ENCODE measurements at regions not wholly inside any gene's neighbourhood (a gene's known extent, or its start where the extent isn't known, plus 50 kb on each side); places are given as distances from the start of the nearest gene placed in this dataset.
"Not testable (repeated sequence)": the region's sequence is repeated elsewhere in the genome, so short reads cannot be mapped to it uniquely, and the experiment has no call there.

DNA sequence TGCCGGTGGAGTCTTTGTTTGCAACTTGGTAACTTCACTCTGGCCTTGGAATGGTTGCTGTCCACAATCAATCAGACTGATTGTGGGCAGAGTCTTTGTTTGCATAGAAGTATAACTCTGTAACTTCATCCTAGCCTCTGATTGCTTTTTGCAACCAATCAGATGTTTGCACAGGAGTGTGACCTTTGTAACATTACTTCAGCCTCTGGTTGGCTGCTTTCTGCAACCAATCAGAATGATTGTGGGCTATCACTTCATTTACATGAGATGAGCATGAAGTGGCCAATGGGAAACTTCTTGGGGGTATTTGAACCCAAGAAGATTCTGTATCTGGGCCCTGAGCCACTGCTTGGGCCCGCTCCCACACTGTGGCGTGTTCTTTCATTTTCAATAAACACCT, 79.6 kb upstream of the CLDN5 start:
- no peaks in the 10 kb centered on the region for H3K36me3 ChIP-seq (ENCODE audit: control insufficient read depth, insufficient read depth, low read length)
- peaks cover 11% of the 10 kb centered on the region for H3K4me1 ChIP-seq (ENCODE audit: control insufficient read depth, insufficient read depth, low read length)
- H3K27ac ChIP-seq (ENCODE audit: low read depth, low read length) = no peak overlapping the region
- no peak overlapping the region for H3K4me3 ChIP-seq (ENCODE audit: low read depth, low read length)
- H3K27me3 ChIP-seq (ENCODE audit: control insufficient read depth, insufficient read depth, low read length) = no peaks in the 10 kb centered on the region; the same call in 1 of the 2 replicates
- no peak overlapping the region for H3K9ac ChIP-seq (ENCODE audit: low read length)
- H3K9me3 ChIP-seq (ENCODE audit: control insufficient read depth, insufficient read depth, low read depth, low read length) = no peaks in the 10 kb centered on the region

DNA sequence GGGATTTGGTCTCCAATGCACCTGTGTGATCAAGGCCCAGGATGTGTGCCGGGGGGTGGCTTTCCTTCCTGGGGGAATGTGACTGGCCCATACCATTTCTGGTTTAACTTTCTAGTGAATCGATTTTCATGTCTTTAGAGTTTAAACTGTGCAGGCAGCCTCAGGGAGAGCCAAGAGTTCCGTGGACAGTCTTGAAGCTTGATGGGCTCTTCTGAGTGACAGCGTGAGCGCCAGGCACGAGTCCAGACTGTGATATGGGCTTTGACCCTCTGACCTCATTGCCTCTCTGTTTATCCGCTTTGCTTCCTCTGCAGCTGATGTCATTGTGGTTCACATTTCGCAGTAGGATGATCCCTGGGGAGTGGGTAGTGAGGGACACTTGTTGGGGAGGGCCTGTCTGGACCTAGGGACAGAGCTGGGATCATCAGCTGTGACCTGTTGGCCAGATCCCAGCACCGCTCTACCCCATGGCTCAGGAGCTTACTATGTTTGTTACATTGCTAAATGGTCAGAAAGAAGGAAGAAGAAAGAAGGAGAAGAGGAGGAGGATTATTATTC, 80.6 kb upstream of the CLDN5 start:
- Histone ChIP-seq H3K4me3 (ENCODE audit: low read depth, low read length) (no peak overlapping the region), H3K9ac (ENCODE audit: low read length) (no peak overlapping the region), H3K27me3 (ENCODE audit: control insufficient read depth, insufficient read depth, low read length) (no peaks in the 10 kb centered on the region; the same call in 1 of the 2 replicates), H3K27ac (ENCODE audit: low read depth, low read length) (no peak overlapping the region), H3K9me3 (ENCODE audit: control insufficient read depth, insufficient read depth, low read depth, low read length) (no peaks in the 10 kb centered on the region), H3K36me3 (ENCODE audit: control insufficient read depth, insufficient read depth, low read length) (no peaks in the 10 kb centered on the region), H3K4me1 (ENCODE audit: control insufficient read depth, insufficient read depth, low read length) (peaks cover 11% of the 10 kb centered on the region)

DNA sequence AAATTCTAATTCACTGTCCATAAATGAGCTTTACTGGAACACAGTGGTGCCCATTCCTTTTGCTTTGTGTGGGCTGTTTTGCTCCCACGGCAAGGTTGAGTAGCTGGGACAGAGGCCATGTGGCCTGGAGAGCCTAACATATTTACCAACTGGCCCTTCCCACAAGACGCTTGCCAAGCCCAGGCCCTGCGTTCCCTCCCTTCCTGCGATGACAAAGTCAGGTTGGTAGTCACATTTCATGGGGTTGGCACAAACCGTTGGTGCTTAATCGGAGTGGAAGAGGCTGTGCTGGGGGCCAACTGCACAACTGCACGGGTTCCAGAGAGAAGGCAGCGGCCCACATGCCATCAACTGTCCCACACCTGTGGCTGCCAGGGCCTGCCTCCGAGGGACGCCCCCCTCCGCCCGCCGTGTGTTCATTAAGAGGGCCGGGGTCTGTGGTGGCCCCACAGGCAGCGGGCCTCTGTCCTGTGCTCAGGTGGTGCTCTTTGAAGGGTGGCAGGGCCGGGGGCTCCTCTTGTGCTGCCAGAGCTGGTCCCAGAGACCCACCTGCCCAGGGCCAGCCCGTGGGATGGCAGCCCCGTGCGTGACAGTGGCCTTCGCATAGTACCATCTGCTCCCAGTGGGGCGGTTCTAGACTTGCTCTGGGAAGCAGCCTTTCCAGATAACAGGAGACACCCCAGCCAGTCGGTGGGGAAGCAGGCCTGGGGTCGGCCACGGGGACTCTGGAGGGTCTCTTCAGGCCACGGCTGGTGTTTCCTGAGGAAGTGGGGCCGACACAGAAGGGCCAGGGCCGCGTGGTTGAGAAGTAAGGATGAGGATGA, 81.5 kb upstream of the CLDN5 start:
- Histone ChIP-seq H3K9ac (ENCODE audit: low read length) (no peak overlapping the region), H3K27me3 (ENCODE audit: control insufficient read depth, insufficient read depth, low read length) (no peaks in the 10 kb centered on the region; the same call in 1 of the 2 replicates), H3K36me3 (ENCODE audit: control insufficient read depth, insufficient read depth, low read length) (no peaks in the 10 kb centered on the region), H3K4me1 (ENCODE audit: control insufficient read depth, insufficient read depth, low read length) (peaks cover 18% of the 10 kb centered on the region), H3K27ac (ENCODE audit: low read depth, low read length) (no peak overlapping the region), H3K9me3 (ENCODE audit: control insufficient read depth, insufficient read depth, low read depth, low read length) (no peaks in the 10 kb centered on the region), H3K4me3 (ENCODE audit: low read depth, low read length) (no peak overlapping the region)

DNA sequence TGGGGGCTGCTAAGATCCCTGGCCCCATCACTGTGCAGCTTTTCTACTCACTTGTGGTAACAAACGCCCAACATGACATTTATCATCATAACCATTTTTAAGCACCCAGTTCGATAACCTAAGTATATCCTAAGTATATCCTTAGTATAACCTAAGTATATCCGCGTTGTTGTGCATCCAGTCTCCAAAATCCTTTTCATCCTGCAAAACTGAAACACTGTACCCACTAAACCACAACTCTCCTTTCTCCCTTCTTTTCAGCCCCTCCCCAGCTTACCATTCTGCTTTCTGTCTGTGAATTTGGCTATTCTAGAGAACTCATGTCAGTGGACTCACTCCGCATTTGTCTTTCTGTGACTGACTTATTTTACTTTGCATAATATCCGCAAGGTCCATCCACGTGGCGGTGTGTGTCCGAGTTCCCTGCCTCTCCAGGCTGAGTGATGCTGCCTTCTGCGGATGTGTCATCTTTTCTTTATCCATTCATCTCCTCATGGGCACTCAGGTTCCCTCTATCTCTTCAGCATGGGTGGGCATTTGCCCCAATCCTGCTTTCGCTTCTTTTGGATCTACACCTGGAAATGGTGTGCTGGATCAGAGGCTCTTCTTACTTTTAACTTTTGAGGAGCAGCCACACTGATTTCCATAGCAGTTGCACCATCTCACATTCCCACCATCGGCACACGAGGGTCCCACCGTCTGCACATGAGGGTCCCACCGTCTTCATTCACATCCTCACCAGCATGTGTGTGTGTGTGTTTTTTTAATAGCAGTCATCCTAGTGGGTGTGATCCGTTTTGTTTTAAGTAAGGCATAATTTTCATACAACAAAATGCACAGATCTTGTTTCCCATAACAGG, 82.4 kb upstream of the CLDN5 start:
- Histone ChIP-seq H3K9me3 (ENCODE audit: control insufficient read depth, insufficient read depth, low read depth, low read length) (no peaks in the 10 kb centered on the region), H3K36me3 (ENCODE audit: control insufficient read depth, insufficient read depth, low read length) (no peaks in the 10 kb centered on the region), H3K27me3 (ENCODE audit: control insufficient read depth, insufficient read depth, low read length) (no peaks in the 10 kb centered on the region; the same call in 1 of the 2 replicates), H3K4me1 (ENCODE audit: control insufficient read depth, insufficient read depth, low read length) (peaks cover 22% of the 10 kb centered on the region), H3K9ac (ENCODE audit: low read length) (no peak overlapping the region), H3K27ac (ENCODE audit: low read depth, low read length) (no peak overlapping the region), H3K4me3 (ENCODE audit: low read depth, low read length) (no peak overlapping the region)

DNA sequence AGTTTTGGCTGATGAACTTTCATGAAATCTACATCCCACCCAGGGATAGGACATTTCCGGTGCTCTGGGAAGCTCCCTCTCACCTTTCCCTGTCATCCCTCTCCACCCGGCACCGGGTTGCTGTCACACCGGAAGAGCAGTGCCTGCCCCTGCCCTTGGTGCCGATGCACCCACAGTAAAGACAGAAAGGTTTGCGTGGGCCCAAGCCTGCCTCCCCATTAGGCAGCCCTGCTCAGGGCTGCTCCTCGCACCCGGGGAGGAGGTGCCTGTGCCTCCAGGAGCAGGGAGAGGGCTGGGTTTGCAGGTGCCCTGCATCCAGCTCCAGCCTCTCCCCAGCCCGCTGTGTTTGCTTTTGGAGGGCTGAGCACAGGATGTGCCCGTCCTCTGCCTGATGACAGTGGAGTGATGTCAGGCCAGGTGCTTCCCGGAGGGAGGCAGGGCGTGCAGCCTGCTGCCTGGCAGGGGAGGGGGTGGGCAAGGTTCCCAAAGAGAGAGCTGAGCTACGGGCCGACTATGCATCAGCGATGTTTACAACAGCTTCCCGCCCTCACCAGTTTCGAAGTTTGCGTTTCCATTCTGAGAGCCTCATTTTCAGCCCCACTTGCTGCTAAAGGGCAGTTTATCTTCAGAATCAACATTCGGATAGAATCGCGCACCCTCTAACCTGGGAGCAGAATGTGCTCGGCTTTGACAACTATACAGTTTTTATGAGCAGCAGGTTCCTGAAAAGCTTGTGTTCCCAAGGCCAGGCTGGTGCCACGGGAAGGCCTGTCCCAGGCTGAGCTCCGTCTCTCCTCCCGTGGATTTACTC, 83.2 kb upstream of the CLDN5 start:
- Histone ChIP-seq H3K9ac (ENCODE audit: low read length) (no peak overlapping the region), H3K27ac (ENCODE audit: low read depth, low read length) (no peak overlapping the region), H3K4me1 (ENCODE audit: control insufficient read depth, insufficient read depth, low read length) (peaks cover 22% of the 10 kb centered on the region), H3K4me3 (ENCODE audit: low read depth, low read length) (no peak overlapping the region), H3K27me3 (ENCODE audit: control insufficient read depth, insufficient read depth, low read length) (no peaks in the 10 kb centered on the region; the same call in 1 of the 2 replicates), H3K9me3 (ENCODE audit: control insufficient read depth, insufficient read depth, low read depth, low read length) (no peaks in the 10 kb centered on the region), H3K36me3 (ENCODE audit: control insufficient read depth, insufficient read depth, low read length) (no peaks in the 10 kb centered on the region)

DNA sequence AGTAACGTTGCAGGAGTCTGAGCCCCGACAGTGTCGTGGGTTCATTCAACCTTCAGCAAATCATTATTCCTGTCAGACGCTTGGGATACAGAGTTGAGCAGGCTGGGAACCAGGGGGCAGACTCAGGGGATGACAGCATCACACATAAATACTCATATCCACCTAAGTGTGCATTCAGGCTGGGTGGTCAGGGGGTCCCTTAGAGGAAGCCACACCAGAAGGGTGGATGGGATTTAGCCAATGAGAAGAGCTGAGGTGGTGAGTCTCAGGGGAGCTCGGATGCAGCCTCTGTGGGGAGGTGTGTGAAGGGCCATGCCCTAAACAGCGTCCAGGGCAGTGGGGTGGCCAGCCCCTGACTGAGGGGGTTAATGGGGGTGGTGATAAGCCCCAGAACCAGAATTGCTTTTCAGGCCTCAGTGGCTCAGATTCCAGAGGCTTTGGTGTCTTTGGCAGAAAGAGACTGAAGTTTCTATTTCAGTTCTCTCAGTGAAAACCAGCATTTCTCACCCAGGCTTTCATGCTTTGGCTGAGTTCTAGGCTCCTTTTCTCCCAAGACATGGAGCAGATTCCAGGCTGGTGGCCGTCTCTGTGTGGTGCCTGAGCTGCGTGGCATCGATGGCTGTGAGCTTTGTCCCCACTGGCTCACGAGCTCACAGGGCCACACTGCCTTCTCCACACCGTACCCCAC, 83.9 kb upstream of the CLDN5 start:
- no peak overlapping the region for H3K4me3 ChIP-seq (ENCODE audit: low read depth, low read length)
- H3K9ac ChIP-seq (ENCODE audit: low read length) = no peak overlapping the region
- H3K27ac ChIP-seq (ENCODE audit: low read depth, low read length) = no peak overlapping the region
- no peaks in the 10 kb centered on the region for H3K36me3 ChIP-seq (ENCODE audit: control insufficient read depth, insufficient read depth, low read length)
- H3K27me3 ChIP-seq (ENCODE audit: control insufficient read depth, insufficient read depth, low read length) = no peaks in the 10 kb centered on the region; the same call in 1 of the 2 replicates
- no peaks in the 10 kb centered on the region for H3K9me3 ChIP-seq (ENCODE audit: control insufficient read depth, insufficient read depth, low read depth, low read length)
- peaks cover 22% of the 10 kb centered on the region for H3K4me1 ChIP-seq (ENCODE audit: control insufficient read depth, insufficient read depth, low read length)

DNA sequence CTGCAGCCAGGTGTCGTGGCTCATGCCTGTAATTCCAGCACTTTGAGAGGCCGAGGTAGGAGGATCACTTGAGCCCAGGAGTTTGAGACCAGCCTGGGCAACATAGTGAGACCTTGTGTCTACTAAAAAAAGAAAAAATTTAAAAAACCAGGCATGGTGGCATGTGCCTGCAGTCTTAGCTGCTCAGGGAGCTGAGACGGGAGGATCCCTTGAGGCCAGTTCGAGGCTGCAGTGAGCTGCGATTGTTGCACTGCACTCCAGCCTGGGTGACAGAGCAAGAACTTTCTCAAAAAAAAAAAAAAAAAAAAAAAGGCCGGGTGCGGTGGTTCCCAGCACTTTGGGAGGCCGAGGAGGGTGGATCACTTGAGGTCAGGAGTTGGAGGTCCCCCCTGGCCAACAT, 85.5 kb upstream of the CLDN5 start:
- not testable (repeated sequence) for H3K27me3 ChIP-seq (ENCODE audit: control insufficient read depth, insufficient read depth, low read length); H3K9me3 ChIP-seq (ENCODE audit: control insufficient read depth, insufficient read depth, low read depth, low read length); H3K9ac ChIP-seq (ENCODE audit: low read length); H3K36me3 ChIP-seq (ENCODE audit: control insufficient read depth, insufficient read depth, low read length); H3K4me3 ChIP-seq (ENCODE audit: low read depth, low read length); H3K27ac ChIP-seq (ENCODE audit: low read depth, low read length)
- peaks cover 22% of the 10 kb centered on the region for H3K4me1 ChIP-seq (ENCODE audit: control insufficient read depth, insufficient read depth, low read length)

DNA sequence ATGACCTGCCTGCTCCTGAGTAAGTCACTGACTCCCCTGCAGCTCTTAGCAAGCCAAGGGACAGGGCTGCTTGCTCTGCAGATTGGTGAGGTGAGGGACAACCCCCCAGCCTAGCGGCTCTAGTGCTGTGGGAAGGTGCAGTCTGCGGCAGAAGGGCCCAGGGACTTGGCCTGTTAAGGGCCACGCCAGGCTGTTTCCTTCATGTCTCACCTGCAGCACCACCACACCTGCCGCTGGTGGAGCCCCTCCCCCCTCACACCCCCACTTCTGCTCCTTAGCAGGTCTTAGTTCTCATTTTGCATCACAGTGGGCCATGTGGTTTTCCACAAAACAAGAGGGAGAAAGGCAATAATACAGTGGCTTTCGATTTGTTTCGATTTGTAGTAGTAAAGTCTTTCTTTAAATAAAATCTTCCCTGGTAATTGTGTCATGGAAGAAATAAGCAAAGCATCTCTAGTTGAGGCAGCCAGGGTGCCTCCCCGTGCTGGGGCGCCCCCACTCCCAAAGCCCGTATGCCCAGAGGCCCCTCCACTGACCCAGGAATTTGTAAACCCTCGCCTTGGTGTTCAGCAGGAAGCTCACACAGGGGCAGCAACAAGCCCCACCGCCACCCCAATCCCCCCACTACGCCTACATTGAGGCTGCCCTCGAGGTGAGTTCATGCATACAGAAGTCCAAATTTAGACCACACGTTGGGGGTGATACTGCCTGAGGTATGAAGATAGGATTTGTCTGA, 86.5 kb upstream of the CLDN5 start:
- Histone ChIP-seq H3K27me3 (ENCODE audit: control insufficient read depth, insufficient read depth, low read length) (no peaks in the 10 kb centered on the region; the same call in 1 of the 2 replicates), H3K9me3 (ENCODE audit: control insufficient read depth, insufficient read depth, low read depth, low read length) (no peaks in the 10 kb centered on the region), H3K4me1 (ENCODE audit: control insufficient read depth, insufficient read depth, low read length) (peaks cover 22% of the 10 kb centered on the region), H3K36me3 (ENCODE audit: control insufficient read depth, insufficient read depth, low read length) (no peaks in the 10 kb centered on the region), H3K27ac (ENCODE audit: low read depth, low read length) (no peak overlapping the region), H3K9ac (ENCODE audit: low read length) (no peak overlapping the region), H3K4me3 (ENCODE audit: low read depth, low read length) (no peak overlapping the region)

DNA sequence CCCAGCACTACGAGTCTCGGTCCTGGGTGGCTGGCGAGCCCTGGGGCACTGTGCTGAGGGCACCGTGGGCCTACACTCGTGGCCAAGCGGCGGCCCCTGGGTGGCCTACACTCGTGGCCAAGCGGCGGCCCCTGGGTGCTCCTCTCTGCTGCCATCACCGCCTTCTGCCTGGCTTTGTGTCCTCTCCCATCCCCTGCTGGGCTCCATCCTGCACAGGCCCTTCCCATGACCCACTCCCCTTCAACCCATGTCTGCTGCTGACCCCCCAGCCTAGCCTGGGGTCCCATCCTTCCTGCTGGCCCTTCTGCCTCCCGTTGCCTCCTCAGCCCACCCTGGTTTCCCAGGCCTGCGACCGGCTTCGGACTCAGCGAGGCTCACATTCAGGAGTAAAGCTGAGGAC, 87.4 kb upstream of the CLDN5 start:
- H3K4me3 ChIP-seq (ENCODE audit: low read depth, low read length) = no peak overlapping the region
- H3K27ac ChIP-seq (ENCODE audit: low read depth, low read length) = no peak overlapping the region
- peaks cover 28% of the 10 kb centered on the region for H3K4me1 ChIP-seq (ENCODE audit: control insufficient read depth, insufficient read depth, low read length)
- no peaks in the 10 kb centered on the region for H3K9me3 ChIP-seq (ENCODE audit: control insufficient read depth, insufficient read depth, low read depth, low read length)
- no peaks in the 10 kb centered on the region; the same call in 1 of the 2 replicates for H3K27me3 ChIP-seq (ENCODE audit: control insufficient read depth, insufficient read depth, low read length)
- no peaks in the 10 kb centered on the region for H3K36me3 ChIP-seq (ENCODE audit: control insufficient read depth, insufficient read depth, low read length)
- H3K9ac ChIP-seq (ENCODE audit: low read length) = no peak overlapping the region
